Nucleus accumbens (tissue), 56 donors: ENCODE measurements at regions not wholly inside any gene's neighbourhood (a gene's known extent, or its start where the extent isn't known, plus 50 kb on each side); places are given as distances from the start of the nearest gene placed in this dataset.
"Not testable (repeated sequence)": the region's sequence is repeated elsewhere in the genome, so short reads cannot be mapped to it uniquely, and the experiment has no call there.

Source experiments
- DNase-seq, 56 donors: peaks; one replicate each; lab custom pipeline; 2025; lab: John Stamatoyannopoulos, UW

DNA sequence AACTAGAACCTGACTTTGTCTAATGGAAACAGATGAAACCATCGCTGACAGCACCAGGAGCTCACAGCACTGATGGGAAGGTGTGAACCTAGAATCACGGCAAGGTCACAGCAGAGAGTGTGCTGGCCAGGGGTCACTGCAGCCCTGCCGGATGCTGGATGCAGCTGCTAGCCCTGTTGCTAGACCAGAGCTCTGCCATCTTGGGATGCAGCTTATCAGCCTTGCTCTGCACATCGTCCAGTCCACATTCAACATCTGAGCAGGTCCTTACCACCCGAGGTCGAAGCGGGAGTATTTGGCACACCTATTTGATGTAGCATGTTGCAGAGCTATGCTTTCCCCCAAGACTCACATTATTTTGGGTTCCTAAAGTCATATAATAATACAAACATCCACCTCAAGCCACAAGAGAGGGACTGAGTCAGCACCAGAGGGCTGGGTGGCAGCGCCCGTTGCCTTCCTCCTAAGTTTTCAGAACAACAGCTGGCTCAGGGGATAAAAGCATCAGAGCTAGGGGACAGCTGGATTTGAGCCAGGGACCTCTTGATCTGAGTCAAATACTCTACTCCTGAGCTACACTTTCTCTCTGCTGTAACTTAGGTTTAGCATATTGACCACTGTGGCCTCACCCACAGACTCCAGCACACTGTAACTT is 135.3 kb downstream of the ZNF467 start:
- no peak for DNase-seq

DNA sequence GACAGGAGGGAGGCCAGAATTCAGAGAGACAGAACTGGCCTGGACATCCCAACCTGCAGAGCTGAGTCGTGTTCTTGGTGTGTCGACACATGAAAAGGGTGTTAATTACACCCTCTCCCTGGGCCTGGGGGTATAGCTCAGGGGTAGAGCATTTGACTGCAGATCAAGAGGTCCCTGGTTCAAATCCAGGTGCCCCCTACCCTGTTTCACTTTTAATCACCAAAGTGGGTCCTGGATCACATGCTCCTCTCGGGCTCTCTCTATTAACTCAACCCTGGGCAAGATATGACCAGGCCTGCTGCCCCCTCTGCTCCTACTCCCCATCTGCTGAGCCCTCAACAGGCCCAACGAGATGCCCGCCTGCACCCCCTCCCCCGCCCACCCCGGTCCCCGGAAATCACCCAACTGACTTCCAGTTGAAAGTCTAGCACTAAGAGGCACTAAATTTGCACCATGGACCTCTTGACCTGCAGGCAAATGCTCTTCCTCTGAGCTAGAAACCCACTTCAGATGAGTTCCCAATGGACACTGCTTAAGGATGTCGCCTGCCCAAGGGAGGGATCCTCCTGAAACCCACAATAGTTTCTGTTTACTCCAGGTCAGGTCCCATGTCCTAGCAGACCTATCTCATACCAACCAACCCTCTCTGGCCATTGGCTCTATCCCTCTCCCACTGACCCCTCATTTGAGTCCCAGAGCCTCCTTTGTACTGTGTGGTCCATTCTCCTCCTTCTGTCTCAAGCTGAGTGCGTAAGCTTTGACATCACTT is 137.6 kb downstream of the ZNF467 start:
- DNase-seq, result no peak

DNA sequence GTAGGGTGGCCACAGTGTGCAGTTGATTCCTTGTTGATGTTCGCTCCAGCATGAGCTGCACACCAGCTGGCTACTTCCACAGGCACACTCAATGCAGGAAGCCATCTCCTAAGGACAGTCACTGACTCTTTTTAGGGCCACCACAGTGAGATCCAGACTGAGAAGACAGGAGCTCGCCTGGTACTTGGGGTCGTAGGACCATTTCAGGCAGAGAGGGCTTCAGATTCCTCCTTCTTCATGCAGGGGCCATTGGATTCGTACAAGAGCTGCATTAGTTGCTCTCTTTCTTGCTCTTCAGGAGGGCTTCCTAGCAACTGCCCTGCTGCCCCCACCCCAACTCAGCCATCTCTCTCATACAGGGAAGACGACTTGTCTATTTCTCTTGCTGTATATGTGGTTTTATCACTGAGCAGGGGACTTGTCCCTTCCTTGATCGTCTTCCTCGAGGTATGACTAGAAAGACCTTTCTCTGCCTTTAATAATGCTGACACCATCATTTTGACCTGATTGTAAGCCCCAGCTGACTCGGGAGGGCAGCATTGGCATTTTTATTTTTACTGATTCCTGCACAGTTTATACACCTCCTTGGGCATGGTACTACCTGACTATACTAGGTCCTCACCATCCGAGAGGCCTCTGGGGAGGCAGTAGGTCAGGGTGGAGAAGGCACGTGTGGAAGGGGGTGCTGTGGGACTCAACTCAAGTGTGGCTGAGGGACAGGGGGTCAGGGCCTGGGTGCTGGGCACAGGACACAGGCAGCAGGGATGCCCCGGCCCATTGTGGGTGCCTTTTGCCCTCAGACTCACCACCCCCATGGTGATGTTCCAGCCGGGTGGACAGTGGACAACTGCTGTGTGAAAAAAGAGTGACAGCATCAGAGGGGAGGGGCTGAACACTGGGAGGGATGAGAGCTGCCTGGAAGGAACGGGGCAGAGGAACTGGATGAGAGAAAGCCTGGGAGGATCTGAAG is 136.7 kb upstream of the ZNF746 start:
- DNase-seq, result no peak

DNA sequence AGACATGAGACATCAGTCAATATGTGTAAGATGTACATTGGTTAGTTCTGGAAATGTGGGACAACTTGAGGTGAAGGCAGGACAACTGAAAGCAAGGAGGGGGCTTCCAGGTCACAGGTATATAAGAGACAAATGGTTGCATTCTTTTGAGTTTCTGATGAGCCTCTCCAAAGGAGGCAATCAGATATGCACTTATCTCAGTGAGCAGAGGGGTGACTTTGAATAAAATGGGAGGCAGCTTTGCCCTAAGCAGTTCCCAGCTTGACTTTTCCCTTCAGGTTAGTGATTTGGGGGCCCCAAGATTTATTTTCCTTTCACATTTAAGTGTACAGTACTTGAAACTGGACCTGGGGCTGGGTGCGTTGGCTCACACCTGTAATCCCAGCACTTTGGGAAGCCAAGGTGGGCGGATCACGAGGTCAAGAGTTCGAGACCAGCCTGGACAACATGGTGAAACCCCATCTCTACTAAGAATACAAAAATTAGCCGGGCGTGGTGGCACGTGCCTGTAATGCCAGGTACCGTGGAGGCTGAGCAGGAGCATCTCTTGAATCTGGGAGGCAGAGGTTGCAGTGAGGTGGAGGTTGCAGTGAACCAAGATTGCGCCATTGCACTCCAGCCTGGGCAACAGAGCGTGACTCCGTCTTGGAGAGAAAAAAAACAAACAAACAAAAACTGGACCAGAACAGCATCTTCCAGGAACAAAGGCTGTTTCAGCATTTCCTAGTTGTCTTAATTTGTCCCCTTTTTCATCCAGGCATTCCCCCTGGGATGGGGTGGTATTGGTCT is 130.9 kb upstream of the ZNF746 start:
- not testable (repeated sequence) for DNase-seq

DNA sequence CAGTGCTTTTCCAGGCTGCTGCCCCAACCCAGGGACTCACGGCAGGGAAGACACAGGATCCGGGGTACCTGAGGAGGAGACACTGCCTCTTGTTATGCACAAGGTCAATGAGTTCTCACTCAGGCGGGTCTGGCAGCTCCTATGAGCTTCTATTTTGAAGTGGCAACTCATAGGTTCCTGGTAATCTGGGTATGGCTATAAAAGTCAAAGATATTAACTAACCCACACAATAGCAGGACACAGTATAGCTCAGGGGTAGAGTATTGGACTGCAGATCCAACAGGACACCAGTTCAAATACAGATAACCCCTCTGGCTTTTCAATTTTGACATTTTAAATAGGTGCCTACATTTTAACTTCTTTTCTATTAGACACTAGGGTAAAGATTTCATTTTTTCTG is 130.3 kb upstream of the ZNF746 start:
- DNase-seq, result no peak

DNA sequence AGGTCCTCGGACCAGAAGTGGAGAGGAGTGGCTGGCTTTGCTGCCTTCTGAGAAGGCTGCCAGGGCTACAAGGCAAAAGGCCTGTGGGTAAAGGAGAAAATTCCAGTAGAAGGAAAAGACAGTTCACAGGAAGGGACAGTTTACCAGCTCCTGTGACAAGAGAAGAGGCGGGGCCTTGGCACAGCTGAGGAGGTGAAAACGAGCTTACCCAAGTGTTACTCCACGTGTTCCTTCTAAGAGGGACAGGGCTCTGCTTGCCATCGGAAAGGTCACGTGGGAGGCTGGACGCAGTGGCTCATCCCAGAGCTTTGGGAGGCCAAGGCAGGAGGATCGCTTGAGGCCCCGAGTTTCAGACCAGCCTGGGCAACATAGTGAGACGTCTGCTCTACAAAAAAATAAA is 129.4 kb upstream of the ZNF746 start:
- no peak for DNase-seq

DNA sequence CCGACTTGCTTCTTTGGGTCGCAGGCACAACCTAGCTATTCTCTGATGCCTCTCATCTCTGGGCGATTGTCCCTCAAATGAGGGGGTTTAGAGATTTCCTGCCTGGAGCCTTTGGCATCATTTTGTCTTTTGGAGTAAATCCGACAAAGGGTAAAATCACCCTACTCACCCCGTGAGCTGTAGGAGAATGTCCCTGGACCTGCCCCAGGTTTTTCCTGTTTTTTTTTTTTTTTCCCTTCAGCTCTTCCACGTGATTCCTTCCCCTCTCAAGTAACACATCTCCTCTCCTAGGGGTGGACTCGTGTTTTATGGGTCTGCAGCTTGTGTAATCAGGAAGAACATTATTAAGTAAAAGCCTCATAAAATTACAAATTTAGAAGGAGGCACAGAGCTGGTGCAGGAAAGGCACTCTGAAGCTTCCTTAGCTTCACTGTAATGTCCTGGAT is 128.4 kb upstream of the ZNF746 start:
- no peak for DNase-seq

DNA sequence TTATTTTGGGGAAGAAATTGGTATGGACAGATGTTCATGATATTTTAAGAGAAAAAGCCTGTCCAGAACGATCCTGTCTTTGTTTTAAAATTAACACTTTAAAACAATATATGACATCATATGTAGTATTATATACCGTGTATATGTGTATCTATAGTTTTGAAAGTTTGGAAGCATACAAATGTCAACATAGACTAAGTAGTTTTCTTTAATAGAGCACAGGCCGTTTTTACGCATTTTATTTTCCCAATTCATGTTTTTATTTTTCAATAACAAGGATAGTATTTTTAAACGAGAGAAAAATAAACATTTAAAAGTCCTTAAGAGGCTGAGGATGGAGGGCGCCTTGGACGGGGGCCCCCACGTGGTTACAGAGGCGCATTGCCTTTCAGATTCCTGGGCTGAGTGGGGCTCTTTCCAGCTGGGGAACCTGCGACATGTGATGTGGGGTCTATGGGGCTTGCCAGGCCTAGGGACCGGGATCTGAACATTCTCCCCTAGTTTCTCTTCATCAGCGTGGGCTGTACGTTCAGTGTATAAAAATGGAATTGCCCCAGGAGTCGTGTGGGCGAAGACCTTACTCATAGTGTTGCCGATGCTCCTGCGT is 127.8 kb upstream of the ZNF746 start:
- DNase-seq, result peak in 42 of 56 donors; percentile 4 to 69 (median 22)

DNA sequence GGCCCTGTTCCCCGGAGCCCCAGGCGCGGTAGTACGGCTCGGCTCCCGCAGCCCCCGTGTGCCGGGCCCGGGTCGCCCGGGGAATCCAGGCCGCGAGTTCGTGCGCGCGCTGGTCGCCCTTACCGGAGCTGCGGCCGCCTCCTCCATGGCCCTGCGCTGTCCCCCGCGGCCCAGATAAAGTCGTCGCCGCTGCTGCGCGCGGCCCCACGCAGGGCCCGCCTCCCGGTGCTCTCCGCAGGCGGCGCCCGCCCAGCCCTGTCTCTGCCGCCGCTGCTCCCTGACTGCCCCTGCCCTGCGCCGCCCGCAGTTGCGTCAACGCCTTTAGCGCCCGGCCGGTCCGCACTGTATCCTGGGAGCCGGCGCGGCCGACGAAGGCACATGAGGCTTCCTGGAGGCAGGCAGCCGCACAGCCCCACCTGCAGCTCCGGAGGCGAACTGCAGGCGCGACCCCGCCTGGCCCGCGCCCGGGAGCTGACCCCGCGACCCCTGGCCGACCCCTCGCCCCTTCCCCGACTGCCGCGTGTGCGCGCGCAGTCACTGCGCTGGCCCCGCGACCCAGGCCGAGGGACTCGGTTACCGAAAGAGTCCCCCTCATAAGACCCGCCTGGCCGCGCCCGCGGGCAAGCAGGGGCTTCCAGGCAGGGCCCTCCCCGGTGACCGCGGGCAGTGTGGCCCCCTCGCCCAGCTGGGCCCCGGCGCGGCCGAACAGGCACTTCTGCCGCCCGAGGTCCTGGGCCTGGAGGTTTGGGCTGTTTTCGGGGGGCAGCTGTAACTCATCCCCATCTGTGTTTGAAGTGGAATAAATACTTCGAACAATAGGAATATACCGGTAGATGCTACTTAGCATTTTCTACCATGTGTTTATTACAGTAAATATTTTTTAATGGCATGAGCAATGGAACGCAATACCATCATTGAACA is 127.1 kb upstream of the ZNF746 start:
- DNase-seq, result peak in 55 of 56 donors; percentile 28 to 93 (median 78)

DNA sequence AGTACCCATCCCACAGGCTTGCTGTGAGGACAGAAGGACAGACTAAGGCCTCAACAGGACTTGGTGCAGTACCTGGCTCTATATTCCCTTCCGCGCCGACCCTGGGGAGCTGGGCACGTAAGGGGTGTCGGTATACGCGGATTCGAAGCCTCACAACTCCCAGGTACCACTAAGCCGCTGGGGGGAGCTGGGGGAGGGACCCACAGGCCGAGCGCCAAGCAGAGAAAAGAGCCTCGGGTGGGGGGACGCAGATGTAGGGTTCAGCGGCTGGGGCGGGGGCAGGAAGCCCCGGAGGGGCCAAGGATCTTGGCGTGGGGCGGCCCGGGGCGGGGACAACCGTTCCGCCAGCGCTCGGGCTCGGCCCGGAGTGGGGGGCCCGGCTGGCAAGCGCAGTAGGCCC is 126.4 kb upstream of the ZNF746 start:
- peak in 20 of 56 donors; percentile 8 to 51 (median 28) for DNase-seq

DNA sequence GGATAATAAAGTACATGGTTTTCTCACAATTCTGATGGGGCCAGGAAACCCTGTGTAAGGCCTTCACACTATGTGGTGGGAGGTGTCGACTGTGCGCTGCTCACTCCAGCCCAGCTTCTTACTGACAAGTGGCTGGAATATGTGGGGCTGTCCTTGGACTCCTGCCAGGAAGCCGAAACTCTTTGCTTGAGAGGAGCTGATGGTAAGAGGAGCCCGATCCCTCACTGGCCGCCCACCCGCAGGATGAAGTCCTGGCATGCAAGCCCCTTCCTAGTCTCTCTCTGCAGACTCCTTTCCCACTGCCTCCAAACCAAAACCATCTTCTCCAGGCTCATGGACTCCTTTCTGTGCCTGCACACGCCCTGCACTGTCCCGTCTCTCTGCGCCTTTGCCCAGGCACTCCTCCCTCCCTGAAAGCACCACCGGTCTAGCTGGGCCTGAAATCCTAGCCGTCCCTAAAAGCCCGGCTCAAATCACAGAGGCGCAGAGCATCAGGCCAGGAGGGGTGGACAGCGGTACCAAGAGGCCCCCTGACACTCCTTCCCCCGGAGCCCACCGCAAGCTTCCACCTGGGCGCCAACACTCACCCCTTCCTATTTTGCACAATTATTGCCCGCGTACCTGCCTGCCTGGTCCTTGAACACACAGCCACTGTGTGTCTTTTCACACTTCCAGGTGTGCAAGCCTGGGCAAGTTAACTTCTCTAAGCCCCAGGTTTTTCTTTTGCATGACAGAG is 125.8 kb upstream of the ZNF746 start:
- DNase-seq, result peak in 9 of 56 donors; percentile 0 to 35 (median 9)

DNA sequence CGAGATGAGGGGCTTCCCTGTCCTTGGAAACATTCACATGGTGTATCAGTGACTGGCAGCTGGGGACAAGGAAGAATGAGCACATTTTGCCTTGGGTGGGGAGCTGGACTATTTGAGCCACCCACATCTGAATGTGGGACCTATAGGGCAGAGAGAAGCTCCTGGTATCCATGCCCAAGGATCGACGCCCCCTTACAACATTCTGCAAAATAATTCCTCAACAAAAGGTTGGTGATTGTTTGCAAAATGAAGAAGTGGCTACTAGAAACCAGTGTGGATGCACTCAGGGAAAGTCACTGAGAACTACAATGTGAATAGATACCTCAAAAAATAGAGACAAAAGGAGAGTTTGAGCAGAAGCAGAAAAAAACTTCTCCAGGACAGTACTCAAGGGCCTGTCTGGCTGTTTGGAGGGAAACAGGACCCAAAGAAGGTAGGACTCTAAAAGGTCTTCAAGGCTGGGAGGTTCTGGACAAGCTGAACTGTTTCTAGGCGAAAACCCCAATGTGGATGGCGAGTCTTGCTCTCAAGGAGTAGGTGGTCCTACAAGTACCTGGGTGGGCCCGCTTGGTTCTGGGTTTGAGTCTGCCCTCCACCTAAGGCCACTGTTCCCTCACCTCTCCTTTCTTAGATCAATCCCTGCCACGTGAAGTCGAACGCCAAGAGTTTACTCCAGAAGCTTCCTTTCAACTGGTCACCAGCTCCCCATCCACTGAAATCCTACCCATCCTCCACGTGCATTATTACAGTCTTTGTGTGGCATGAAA is 125.0 kb upstream of the ZNF746 start:
- no peak for DNase-seq

DNA sequence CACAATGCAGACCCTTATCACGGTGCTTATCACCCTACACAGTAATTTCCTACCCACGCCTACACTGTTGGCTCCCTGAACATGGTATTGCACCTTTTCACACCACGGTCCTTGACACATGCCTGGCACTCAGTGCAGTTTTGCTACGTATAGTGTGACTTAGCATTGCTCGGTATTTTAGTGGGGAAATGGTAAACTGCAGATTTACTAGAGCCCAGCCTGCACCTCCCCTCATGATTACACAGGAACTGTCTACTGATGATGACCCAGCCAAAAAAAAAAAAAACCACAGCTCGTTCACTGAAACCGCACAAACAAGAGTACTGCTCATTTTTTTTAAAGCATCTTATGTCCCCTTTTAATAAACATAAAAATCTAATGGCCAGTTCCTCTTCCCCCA is 124.2 kb upstream of the ZNF746 start:
- DNase-seq, result no peak

DNA sequence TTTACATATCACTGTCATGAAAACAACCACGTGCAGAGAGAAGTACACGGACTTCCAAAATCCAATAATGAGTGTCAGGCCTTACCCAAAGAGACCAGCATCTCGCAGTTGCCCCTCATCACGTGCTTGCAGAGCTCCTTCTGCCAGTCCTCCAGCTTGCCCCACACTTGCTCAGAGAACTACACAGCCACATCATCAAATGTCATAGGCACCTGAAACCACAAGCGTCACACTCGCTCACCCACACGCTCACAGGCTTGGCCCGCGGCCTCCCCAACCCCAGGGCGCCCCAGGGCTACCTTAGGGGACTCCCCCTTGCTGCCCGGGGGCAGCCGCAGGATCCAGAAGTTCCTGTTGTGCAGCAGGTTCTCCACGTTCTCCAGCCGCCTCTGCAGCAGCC is 123.4 kb upstream of the ZNF746 start:
- no peak for DNase-seq

DNA sequence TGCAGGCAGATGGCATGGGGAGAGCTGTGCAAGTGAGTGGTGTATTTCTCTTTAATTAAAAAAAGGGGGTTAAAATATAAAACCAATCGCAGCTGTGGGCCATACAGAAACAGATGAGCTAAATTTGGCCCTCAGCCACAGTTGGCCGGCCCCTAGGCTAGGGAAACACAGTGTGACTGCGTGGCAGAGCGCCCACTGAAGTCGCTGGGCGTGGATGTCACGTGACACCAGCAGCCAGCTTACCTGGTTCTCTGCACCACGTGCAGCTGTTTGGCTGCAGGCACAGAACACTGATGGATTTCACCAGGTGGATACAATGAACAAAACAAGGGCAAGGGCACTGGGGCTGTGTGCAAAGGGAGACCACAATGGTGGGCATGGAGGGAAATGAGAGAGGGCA is 119.3 kb upstream of the ZNF746 start:
- DNase-seq, result no peak

DNA sequence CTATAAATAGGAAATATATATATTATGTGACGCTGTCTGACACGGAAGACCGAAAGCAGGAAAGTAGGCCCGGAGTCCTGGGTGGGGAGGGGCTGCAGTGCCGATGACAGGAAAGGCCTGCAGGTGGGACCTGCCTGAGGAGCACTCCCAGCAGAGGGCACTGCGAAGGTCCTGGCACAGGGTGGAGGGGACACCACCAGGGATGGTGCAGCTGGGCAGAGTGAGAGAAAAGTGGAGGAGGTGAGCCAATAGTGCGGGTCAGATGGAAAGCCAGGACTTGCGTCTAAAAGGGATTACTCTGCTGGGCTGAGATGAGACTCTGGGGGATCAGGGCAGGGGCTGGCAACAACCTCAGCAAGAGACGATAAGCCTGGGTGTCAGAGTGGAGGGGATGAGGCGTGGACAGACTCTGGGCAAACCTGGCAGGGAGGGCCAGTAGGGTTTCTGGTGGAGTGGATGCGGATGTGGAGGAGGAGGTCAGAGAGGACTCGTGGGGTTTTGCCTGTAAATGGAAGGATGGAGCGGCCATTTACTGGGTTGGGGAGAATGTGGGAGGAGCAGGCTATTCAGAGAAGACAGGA is 118.2 kb upstream of the ZNF746 start:
- peak in 1 of 56 donors; percentile 3 for DNase-seq
